ENCODE measurements at regions not wholly inside any gene's neighbourhood (a gene's known extent, or its start where the extent isn't known, plus 50 kb on each side); places are given as distances from the start of the nearest gene placed in this dataset.

- TF ChIP-seq CTCF (IDR thresholded peaks at IDR 0.05) (no peak), POLR2A (IDR thresholded peaks at IDR 0.05) (no peak), POLR2AphosphoS5 (IDR thresholded peaks at IDR 0.05; ENCODE audit: insufficient read depth in 1 of 2, low read depth in 1 of 2) (no peak)
Measured at GRCh38 chr14:101371799-101372793, 189.2 kb upstream of the DIO3 start.

Measured in vagina (tissue), 2 donors.